Activated naive CD8-positive, alpha-beta T cell treated with anti-CD3 and anti-CD28 coated beads, Interleukin-2, amount 50 U/mL, for 24 hours (primary cell): ENCODE measurements at regions not wholly inside any gene's neighbourhood (a gene's known extent, or its start where the extent isn't known, plus 50 kb on each side); places are given as distances from the start of the nearest gene placed in this dataset.
"Not testable (repeated sequence)": the region's sequence is repeated elsewhere in the genome, so short reads cannot be mapped to it uniquely, and the experiment has no call there.

ENCODE experiments used
- ATAC-seq: fragments of 150-1000 bp; cut with Tn5 transposase; one replicate; pipeline ENCODE4 v1.10.0; 2021
- DNase-seq: peaks from one replicate; pipeline ENCODE4 v3.0.0; 2021
- H3K27ac Mint-ChIP-seq: one replicate; pipeline ENCODE4 v1.8.0; 2021; ENCODE audit warnings: mild to moderate bottlenecking, mixed read lengths
- H3K27me3 Mint-ChIP-seq: one replicate; pipeline ENCODE4 v1.8.0; 2021; ENCODE audit warnings: mixed read lengths
- H3K36me3 Mint-ChIP-seq: one replicate; pipeline ENCODE4 v1.8.0; 2021; ENCODE audit warnings: low read depth, mixed read lengths
- H3K4me1 Mint-ChIP-seq: one replicate; pipeline ENCODE4 v1.8.0; 2021; ENCODE audit warnings: mixed read lengths
- H3K4me3 Mint-ChIP-seq: one replicate; pipeline ENCODE4 v1.8.0; 2021; ENCODE audit warnings: mild to moderate bottlenecking, moderate library complexity, mixed read lengths
- H3K9me3 Mint-ChIP-seq: one replicate; pipeline ENCODE4 v1.8.0; 2021; ENCODE audit warnings: mixed read lengths

DNA sequence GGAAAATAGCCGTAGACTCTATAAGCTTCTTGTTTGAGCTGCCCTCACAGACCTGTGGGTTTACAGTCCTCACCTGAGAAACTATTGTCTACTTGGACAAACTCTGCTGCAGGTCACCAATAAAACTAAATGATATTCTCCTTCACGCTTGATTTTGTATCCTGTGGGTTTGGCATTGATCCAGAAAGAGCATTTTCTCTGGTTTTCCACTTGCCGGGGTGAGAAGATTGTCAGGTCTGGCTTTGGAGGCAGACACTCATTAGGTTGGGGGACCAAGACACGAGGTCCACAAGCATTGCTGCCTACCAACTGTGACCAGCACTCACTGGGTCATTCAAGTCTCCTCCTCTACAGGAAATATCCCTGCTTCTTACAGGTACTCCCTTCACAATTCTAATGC, 68.5 kb downstream of the CDC14C start:
- DNase-seq, result no peak
- H3K36me3 Mint-ChIP-seq, result no peaks in the 10 kb centered on the region
- no peaks in the 10 kb centered on the region for H3K27me3 Mint-ChIP-seq
- ATAC-seq, result no peak
- H3K4me3 Mint-ChIP-seq, result no peak overlapping the region
- H3K9me3 Mint-ChIP-seq, result no peaks in the 10 kb centered on the region
- no peak overlapping the region for H3K27ac Mint-ChIP-seq
- no peaks in the 10 kb centered on the region for H3K4me1 Mint-ChIP-seq

DNA sequence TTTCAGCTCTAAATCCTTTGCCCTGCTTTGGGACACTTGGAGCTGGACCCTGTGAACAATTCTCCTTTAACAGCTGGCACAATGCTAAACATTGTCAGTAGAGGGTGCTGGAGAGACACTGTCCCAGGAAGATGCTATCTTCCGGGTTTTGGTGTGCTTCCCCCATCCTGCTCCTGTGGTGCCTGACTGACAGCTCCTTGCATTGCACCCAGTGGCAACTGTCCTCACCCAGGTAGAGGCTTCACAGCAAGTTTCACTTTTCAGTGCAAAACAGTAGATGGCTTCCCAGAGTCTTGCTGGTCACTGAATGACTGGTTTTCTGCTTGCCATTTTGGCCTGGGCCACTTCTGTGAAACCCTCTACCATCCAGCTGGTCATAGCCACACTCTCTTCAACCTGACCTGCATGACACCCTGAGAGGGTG, 77.3 kb downstream of the CDC14C start:
- Mint-ChIP-seq H3K27me3 (no peaks in the 10 kb centered on the region), H3K36me3 (peaks cover 2% of the 10 kb centered on the region), H3K27ac (no peak overlapping the region), H3K4me3 (no peak overlapping the region), H3K4me1 (no peaks in the 10 kb centered on the region), H3K9me3 (peaks cover 8% of the 10 kb centered on the region)
- DNase-seq (peak; percentile 4), ATAC-seq (no peak)

GRCh38 chr7:49010717-49011116, 86.4 kb downstream of the CDC14C start:
- no peaks in the 10 kb centered on the region for H3K4me1 Mint-ChIP-seq
- peaks cover 29% of the 10 kb centered on the region for H3K9me3 Mint-ChIP-seq
- DNase-seq, result no peak
- H3K27me3 Mint-ChIP-seq, result no peaks in the 10 kb centered on the region
- no peak overlapping the region for H3K4me3 Mint-ChIP-seq
- no peak overlapping the region for H3K27ac Mint-ChIP-seq
- ATAC-seq, result no peak
- peaks cover 2% of the 10 kb centered on the region for H3K36me3 Mint-ChIP-seq

DNA sequence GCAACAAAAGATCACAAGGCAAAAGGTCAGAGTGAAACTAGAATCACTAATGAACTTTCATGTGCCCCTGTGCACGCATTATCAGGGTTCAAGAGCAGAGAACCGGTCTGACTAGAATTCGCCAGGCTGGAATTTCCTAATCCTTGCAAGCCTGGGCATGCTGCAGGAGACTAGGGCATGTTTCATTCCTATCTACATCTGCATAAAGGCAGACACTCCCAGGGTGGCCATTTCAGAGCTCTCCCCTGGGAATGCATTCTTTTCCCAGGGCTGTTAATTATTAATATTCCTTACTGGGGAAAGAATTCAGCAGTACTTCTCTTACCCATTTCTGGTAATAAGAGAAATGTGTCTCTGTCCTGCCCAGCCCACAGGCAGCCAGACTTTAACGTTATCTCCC, 90.5 kb downstream of the CDC14C start:
- H3K9me3 Mint-ChIP-seq, result peaks cover 29% of the 10 kb centered on the region
- ATAC-seq (no peak), DNase-seq (no peak)
- no peaks in the 10 kb centered on the region for H3K4me1 Mint-ChIP-seq
- H3K27ac Mint-ChIP-seq, result no peak overlapping the region
- no peak overlapping the region for H3K4me3 Mint-ChIP-seq
- H3K27me3 Mint-ChIP-seq, result no peaks in the 10 kb centered on the region
- no peaks in the 10 kb centered on the region for H3K36me3 Mint-ChIP-seq

DNA sequence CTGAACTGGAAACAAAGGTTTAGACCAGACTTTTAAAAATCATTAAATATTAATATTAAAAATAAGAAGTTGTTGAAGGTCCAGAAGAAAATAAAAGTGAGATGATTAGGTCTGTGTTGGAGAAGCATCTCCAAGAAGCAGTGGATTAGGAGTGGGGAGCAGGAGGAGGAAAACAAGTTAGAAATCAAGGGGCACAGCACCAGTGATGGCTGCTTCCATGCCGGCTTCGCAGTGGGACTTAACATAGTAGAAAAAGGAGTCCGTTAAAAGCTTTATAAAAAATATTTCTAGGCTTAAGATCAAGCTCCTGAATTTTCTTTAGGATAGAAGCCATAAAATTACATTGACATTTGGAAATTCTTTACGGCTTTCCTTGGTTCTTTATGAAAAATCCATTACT, 95.8 kb downstream of the CDC14C start:
- no peaks in the 10 kb centered on the region for H3K36me3 Mint-ChIP-seq
- H3K27me3 Mint-ChIP-seq, result no peaks in the 10 kb centered on the region
- H3K9me3 Mint-ChIP-seq, result peaks cover 9% of the 10 kb centered on the region
- H3K27ac Mint-ChIP-seq, result no peak overlapping the region
- H3K4me3 Mint-ChIP-seq, result no peak overlapping the region
- H3K4me1 Mint-ChIP-seq, result no peaks in the 10 kb centered on the region
- no peak for ATAC-seq
- DNase-seq, result no peak

- H3K36me3 Mint-ChIP-seq, result no peaks in the 10 kb centered on the region
- no peak for DNase-seq
- no peaks in the 10 kb centered on the region for H3K4me1 Mint-ChIP-seq
- H3K27ac Mint-ChIP-seq, result no peak overlapping the region
- no peaks in the 10 kb centered on the region for H3K9me3 Mint-ChIP-seq
- no peak overlapping the region for H3K4me3 Mint-ChIP-seq
- no peak for ATAC-seq
- H3K27me3 Mint-ChIP-seq, result no peaks in the 10 kb centered on the region
Measured at GRCh38 chr7:49022448-49022847, 98.1 kb downstream of the CDC14C start.

DNA sequence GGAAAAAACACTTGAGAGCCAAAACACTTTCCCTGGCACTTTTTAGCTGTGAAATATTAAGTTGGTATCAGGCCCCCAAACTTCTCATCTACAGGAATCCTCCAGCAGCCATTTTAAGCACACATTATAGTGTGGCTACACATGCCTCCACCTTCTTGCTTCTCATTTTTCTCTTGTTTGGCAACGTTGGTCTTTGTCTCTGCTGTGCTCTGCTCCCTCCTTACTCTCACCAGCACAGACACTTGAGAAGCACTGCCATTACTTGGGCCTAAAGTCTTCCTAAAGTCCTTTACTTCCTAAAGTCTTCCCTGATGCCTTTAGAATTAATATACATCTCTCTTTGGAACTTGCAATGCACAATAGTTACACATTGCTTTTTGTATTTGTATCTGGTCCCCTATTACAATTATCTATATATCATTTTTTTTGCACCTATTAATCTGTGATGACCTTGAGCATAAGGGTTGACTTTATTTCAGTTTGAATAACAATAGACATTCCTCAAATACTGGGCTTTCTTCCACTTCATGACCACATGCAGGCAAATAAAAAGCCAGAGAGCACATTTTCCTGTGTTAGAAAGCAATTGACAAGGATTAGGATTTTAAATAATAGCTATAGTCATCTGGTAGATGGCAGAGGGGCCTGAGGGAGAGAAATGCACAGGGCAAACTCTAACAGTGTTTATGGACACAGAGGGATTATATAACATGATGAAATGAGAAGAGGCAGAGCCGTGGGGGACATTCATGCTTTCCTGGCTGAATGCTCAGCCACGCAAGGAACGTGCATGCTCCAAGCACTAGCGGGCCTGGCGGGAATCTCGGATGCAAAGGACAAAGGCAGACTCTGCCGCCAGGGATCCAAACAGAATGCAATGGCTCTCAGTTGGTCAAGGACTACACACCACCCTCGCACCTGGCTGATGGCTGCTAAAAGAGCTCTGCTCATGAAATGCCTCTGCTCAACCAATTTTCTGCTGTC, 99.3 kb downstream of the CDC14C start:
- Mint-ChIP-seq H3K4me3 (no peak overlapping the region), H3K36me3 (no peaks in the 10 kb centered on the region), H3K4me1 (no peaks in the 10 kb centered on the region), H3K27ac (no peak overlapping the region), H3K9me3 (no peaks in the 10 kb centered on the region), H3K27me3 (no peaks in the 10 kb centered on the region)
- ATAC-seq, result no peak
- DNase-seq, result no peak

DNA sequence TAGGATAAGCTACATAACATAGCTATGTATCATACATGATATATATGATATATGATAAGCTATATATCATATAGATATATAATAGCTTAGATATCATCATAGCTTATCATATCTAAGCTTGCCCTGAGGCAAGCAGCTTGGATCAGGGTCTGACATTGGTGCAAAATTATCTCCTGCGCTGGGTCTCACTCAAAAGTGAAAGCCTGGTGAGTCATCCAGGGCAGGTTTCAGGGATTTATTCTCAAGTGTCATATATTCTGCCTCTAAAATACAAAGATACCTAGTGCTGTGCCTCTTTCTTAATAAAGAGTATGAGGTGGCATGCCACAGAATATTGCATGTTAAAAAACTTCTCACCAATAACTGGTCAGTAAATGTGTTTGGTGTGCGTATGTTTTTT, 105.9 kb downstream of the CDC14C start:
- Mint-ChIP-seq H3K27ac (no peak overlapping the region), H3K4me3 (no peak overlapping the region), H3K9me3 (no peaks in the 10 kb centered on the region), H3K27me3 (no peaks in the 10 kb centered on the region), H3K4me1 (no peaks in the 10 kb centered on the region), H3K36me3 (no peaks in the 10 kb centered on the region)
- no peak for DNase-seq
- ATAC-seq, result no peak

DNA sequence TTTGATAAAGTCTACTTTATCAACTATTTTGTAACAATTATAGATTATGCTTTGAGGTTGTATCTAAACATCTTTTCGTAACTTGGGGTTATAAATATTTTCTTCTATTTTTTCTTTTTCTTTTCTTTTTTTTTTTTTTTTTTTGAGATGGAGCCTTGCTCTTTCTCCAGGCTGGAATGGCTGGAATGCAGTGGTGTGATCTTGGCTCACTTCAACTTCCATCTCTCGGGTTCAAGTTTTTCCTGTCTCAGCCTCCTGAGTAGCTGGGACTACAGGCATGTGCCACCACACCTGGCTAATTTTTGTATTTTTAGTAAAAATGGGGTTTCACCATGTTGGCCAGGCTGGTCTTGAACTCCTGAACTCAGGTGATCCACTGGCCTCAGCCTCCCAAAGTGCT, 108.8 kb downstream of the CDC14C start:
- not testable (repeated sequence) for ATAC-seq, H3K36me3 Mint-ChIP-seq, H3K9me3 Mint-ChIP-seq, H3K27ac Mint-ChIP-seq, H3K27me3 Mint-ChIP-seq, DNase-seq, H3K4me1 Mint-ChIP-seq, H3K4me3 Mint-ChIP-seq

DNA sequence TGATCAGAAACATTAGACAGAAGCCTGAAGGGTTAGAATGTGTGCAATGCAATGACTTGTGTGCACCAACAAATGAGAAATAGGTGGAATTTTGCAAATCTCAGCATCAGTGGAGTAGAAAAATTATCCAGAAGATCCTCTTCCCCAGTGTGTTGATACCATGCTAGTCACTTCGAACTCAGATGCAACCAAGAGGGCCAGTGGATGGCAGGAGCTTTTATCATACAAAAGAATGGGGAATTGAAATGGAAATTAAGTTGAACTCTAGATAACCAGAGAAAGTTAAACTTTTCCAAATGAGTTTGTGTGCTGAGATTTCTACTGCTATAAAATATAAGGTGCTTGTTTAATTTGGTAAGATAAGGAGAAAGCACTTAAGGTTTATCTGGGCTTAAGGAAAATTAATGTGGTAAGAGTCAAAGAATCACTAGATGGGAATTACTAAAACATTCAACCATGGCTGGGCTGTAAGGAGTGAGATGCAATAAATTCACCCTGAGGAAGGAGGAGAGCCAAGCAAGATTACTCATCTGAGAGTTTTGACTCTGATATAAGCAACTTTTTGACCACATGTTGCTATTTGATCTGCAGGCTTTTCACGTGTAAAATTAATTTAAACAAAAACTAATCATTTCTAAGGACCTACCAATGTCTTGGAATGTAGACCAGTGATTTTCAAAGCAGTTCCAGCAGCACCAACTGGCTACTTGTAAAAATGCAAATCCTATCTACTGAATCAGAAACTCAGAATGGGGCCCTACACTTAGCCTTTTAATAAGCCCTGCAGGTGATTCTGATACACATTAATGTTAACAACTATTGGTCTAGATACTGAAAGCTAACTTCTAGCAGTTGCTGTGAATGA, 113.2 kb downstream of the CDC14C start:
- Mint-ChIP-seq H3K27ac (no peak overlapping the region), H3K27me3 (no peaks in the 10 kb centered on the region), H3K36me3 (no peaks in the 10 kb centered on the region), H3K4me1 (no peaks in the 10 kb centered on the region), H3K9me3 (no peaks in the 10 kb centered on the region), H3K4me3 (no peak overlapping the region)
- ATAC-seq (no peak), DNase-seq (no peak)

GRCh38 chr7:49038821-49039358, 114.5 kb downstream of the CDC14C start:
- H3K36me3 Mint-ChIP-seq, result no peaks in the 10 kb centered on the region
- H3K4me3 Mint-ChIP-seq, result no peak overlapping the region
- H3K27ac Mint-ChIP-seq, result no peak overlapping the region
- H3K9me3 Mint-ChIP-seq, result no peaks in the 10 kb centered on the region
- no peaks in the 10 kb centered on the region for H3K4me1 Mint-ChIP-seq
- H3K27me3 Mint-ChIP-seq, result no peaks in the 10 kb centered on the region
- DNase-seq (no peak), ATAC-seq (no peak)

DNA sequence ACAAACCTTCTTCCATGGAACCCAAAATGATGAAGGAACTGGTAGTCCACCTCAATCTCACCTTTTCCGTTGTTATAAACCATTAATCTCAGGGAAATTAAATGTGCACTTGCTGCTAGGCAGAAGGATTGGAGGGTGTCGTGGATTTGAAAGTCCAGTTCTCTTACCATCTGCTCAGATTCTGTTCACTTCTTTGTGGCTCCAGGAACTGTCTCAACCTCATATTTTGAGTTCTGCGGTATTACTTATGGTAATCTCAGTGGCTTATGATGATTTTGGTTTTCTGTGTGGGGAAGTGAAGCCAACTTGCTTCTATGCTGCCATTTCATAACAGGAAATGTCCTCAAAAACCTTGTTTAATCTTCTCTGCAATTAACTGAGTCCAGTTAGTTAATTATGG, 136.4 kb downstream of the CDC14C start:
- no peaks in the 10 kb centered on the region for H3K36me3 Mint-ChIP-seq
- no peak for ATAC-seq
- peaks cover 6% of the 10 kb centered on the region for H3K9me3 Mint-ChIP-seq
- H3K4me1 Mint-ChIP-seq, result no peaks in the 10 kb centered on the region
- DNase-seq, result no peak
- H3K27me3 Mint-ChIP-seq, result no peaks in the 10 kb centered on the region
- no peak overlapping the region for H3K27ac Mint-ChIP-seq
- H3K4me3 Mint-ChIP-seq, result no peak overlapping the region

- DNase-seq (no peak), ATAC-seq (no peak)
- Mint-ChIP-seq H3K27ac (no peak overlapping the region), H3K27me3 (no peaks in the 10 kb centered on the region), H3K9me3 (peaks cover 3% of the 10 kb centered on the region), H3K4me1 (no peaks in the 10 kb centered on the region), H3K36me3 (no peaks in the 10 kb centered on the region), H3K4me3 (no peak overlapping the region)
Measured at GRCh38 chr7:49074538-49074937, 150.2 kb downstream of the CDC14C start.

DNA sequence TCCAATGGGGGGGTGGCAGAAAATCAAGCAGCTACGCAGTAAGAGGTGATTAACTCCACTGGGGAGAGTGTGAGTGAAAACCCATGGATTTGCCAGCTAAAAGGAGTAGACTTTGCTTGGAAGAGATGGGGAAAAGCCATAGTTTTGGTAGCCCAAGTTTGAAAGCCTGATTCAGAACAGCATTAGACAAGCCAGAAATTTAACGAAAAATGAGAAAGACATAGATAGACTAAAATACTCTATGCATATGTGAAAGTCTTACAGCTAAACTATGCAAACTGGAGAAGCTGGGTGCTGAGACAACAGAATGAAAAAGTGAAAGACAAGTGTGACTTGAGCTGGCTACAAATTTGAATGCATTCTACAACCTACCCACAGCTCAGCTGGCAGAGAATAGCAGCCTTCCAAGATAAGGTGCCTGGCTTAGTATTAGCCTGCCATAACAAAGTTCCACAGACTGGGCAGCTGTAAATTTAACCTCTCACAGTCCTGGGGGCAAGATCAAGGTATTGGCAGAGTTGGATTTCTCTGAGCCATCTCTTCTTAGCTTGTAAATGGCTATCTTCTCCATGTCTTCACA, 156.6 kb downstream of the CDC14C start:
- ATAC-seq (no peak), DNase-seq (no peak)
- Mint-ChIP-seq H3K4me3 (no peak overlapping the region), H3K36me3 (no peaks in the 10 kb centered on the region), H3K4me1 (no peaks in the 10 kb centered on the region), H3K9me3 (peaks cover 6% of the 10 kb centered on the region), H3K27ac (no peak overlapping the region), H3K27me3 (no peaks in the 10 kb centered on the region)
